IPS-20b (cell line): ENCODE measurements at regions not wholly inside any gene's neighbourhood (a gene's known extent, or its start where the extent isn't known, plus 50 kb on each side); places are given as distances from the start of the nearest gene placed in this dataset.
"Not testable (repeated sequence)": the region's sequence is repeated elsewhere in the genome, so short reads cannot be mapped to it uniquely, and the experiment has no call there.

Experiments used
- H3K27ac ChIP-seq: one replicate; pipeline ENCODE4 v1.5.1; 2013; ENCODE audit warnings: low read length
- H3K27me3 ChIP-seq: 2 replicates; pipeline ENCODE4 v1.6.1; 2013; ENCODE audit warnings: mild to moderate bottlenecking, low read length, inconsistent platforms; ENCODE audit not compliant: insufficient read depth
- H3K36me3 ChIP-seq: 2 replicates; pipeline ENCODE4 v1.6.1; 2013; ENCODE audit warnings: low read depth, mild to moderate bottlenecking, inconsistent platforms, low read length, moderate library complexity; ENCODE audit not compliant: insufficient read depth
- H3K4me1 ChIP-seq: 2 replicates; pipeline ENCODE4 v1.6.1; 2013; ENCODE audit warnings: mild to moderate bottlenecking, control low read depth, inconsistent platforms, low read length, moderate library complexity; ENCODE audit not compliant: insufficient read depth
- H3K4me3 ChIP-seq: 2 replicates; pipeline ENCODE4 v1.5.1; 2013; ENCODE audit warnings: mild to moderate bottlenecking, low read length, inconsistent platforms
- H3K9ac ChIP-seq: 2 replicates; pipeline ENCODE4 v1.6.1; 2013; ENCODE audit warnings: low read depth, mild to moderate bottlenecking, inconsistent platforms, low read length, moderate library complexity
- H3K9me3 ChIP-seq: 2 replicates; pipeline ENCODE4 v1.6.1; 2013; ENCODE audit warnings: mild to moderate bottlenecking, low read depth, low read length, inconsistent platforms; ENCODE audit not compliant: insufficient read depth

DNA sequence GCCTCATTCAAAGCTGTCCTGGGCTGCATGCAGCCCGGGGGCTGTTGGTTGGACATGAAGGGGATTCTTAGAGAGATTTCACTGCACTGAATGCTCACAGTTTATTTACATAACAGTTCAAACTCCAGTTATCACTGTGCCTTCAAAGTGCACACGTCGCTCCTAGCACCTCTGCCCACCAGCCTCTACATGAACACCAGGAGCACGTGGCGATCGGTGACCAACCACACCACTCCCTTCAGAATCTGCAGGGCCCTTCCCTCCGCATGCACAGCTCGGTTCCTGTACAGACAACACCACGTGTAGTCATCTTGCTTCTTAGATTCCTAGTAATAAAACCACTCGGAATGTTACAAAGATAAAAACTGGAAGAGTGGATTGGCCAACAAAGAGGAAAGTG is 72.9 kb upstream of the GOLGA6L6 start:
- H3K36me3 ChIP-seq, H3K27ac ChIP-seq, H3K4me3 ChIP-seq, H3K27me3 ChIP-seq, H3K9ac ChIP-seq, H3K9me3 ChIP-seq, H3K4me1 ChIP-seq: not testable (repeated sequence)

DNA sequence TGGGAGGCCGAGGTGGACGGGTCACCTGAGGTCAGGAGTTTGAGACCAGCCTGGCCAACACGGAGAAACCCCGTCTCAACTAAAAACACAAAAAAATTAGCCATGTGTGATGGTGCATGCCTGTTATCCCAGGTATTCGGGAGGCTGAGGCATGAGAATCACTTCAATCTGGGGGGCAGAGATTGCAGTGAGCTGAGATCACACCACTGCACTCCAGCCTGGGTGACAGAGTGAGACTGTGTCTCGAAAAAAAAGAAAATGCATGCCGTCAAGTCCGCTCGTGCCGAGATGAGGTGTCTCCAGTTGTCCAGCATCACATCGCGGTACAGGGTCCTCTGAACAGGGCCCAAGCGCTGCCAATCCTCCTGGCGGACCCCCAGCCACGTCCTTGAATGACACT is 71.2 kb upstream of the GOLGA6L6 start:
- H3K4me3 ChIP-seq, H3K4me1 ChIP-seq, H3K27me3 ChIP-seq, H3K9ac ChIP-seq, H3K36me3 ChIP-seq, H3K9me3 ChIP-seq, H3K27ac ChIP-seq: not testable (repeated sequence)

DNA sequence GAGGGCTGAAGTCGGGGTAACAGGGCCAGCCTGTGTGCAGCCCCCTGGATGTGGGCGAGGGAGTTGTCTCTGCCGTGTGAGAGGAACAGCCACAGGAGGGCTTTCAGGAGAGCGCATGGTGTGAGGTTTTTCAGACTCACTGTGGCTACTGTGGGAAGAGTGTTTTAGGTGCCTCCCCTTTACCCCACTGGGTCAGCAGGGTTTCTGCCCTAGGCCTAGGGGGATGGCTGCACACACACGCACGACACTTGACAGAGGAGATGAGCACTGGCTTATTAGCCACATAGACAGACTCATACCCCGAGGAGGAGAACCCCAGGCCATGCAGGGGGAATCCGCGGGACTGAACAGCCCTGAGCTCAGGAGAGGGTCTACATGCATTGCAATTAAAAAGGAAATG is 70.8 kb upstream of the GOLGA6L6 start:
- not testable (repeated sequence) for H3K36me3 ChIP-seq, H3K27ac ChIP-seq, H3K4me3 ChIP-seq, H3K9me3 ChIP-seq, H3K9ac ChIP-seq, H3K4me1 ChIP-seq, H3K27me3 ChIP-seq

DNA sequence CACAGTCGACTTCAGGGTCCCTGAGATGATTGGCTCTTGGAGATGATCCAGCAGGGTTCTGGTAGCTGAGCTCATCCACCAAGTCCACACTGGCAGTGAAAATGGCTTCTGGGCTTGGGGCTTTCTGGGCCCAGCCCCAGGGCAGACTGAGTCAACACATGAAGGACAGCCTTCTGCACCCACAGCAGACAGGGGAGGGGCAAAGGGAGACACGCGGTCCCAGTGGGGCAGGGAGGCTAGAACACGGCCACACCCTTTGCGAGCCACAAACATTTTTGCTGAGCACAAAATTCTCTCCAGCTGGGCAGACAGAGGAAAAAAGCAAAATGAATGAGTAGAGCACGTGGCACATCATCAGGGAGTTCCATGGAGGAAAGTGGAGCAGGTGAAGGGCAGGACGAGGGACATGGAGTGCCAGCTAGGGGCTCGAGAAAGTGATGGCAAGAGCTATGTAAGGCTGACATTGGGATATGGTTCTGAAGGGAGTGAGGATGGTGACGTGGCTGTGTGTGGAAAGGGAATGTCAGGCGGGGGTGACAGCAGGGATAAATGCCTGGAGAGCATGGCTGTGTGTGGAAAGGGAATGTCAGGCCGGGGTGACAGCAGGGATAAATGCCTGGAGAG is 70.2 kb upstream of the GOLGA6L6 start:
- not testable (repeated sequence) for H3K27ac ChIP-seq, H3K9ac ChIP-seq, H3K4me3 ChIP-seq, H3K36me3 ChIP-seq, H3K27me3 ChIP-seq, H3K4me1 ChIP-seq, H3K9me3 ChIP-seq

DNA sequence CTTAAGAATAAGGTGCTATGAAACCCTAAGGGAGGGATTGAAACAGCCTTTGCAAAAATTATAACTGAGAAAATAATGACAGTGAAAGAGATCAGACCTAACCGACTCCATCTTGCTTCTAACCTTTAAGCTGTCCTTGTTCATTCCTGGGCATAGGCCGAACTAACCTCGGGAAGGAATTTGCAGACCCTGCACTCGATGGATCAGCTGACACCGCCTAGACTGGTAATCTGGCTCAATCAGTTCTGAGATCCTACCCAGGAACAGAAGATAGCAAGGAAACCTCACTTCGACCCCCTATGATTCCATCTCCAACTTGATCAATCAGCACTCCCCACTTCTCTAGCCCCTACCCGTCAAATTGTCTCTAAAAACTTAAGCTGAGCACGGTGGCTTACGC is 66.6 kb upstream of the GOLGA6L6 start:
- not testable (repeated sequence) for H3K9ac ChIP-seq, H3K36me3 ChIP-seq

DNA sequence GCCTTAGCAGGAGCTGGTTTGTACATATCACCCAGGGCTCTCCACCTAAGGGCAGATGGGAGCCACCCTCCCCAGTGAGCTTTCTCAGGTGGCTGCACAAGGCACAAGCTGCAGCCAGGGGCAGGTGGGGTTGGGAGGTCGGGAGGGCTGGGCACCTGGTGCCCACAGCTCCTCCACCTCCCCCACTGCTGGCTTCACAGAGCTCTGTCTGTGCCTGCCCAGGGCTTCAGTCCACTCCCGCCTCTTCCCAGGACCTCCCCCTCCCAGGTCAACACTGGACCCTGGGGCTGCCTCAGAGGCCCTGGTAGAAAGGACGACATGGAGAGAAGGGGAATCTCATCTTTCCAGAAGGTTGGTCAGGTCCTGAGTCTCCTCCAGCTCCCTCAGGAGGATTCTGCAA is 55.6 kb upstream of the GOLGA6L6 start:
- H3K9ac ChIP-seq, H3K27me3 ChIP-seq, H3K27ac ChIP-seq, H3K36me3 ChIP-seq, H3K4me3 ChIP-seq, H3K9me3 ChIP-seq, H3K4me1 ChIP-seq: not testable (repeated sequence)

More for the DNA sequence above, 66.6 kb upstream of the GOLGA6L6 start:
- H3K27ac ChIP-seq, H3K4me3 ChIP-seq, H3K27me3 ChIP-seq, H3K9me3 ChIP-seq, H3K4me1 ChIP-seq: not testable (repeated sequence)

DNA sequence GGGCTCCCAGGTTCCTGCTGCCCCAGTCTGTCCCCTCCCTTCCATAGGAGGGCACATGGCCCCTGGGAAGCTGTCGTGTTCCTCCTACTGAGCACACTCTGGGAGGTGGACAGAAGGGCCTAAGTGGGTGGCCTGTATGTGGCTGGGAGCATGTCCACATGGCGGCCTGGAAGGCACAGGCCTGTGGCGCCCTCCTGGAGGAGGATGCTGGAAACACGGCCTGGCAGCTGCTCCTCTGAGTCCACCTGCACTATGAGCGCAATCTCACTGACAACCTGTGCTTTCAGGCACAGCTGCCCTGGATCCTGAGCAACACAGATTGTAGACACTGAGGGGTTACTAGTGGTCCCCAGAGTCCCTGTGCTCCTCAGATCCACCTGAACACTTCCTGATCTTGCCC is 52.6 kb upstream of the GOLGA6L6 start:
- H3K9ac ChIP-seq, H3K4me1 ChIP-seq, H3K9me3 ChIP-seq, H3K27ac ChIP-seq, H3K36me3 ChIP-seq, H3K4me3 ChIP-seq, H3K27me3 ChIP-seq: not testable (repeated sequence)

DNA sequence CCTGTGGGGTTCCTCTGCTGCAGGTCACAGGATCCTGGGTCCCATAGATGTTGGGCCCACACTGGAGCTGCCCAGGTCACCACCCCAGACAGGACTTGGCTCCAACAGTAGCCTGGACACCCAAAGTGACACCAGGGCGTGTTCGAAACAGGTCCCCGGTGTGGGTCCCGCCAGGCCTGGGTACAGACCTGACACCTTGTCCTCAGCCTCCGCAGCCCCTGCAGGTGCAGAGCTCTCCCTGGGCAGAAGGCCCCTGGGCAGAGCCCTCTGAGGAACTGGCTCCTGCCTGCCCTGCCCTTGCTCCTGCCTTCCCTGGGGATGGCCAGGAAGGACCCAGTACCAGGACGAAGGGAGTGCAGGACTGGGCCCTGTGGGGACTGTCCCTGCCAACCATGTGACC is 50.3 kb upstream of the GOLGA6L6 start:
- H3K4me1 ChIP-seq, H3K9ac ChIP-seq, H3K27ac ChIP-seq, H3K36me3 ChIP-seq, H3K27me3 ChIP-seq, H3K4me3 ChIP-seq, H3K9me3 ChIP-seq: not testable (repeated sequence)
